ENCODE measurements at regions not wholly inside any gene's neighbourhood (a gene's known extent, or its start where the extent isn't known, plus 50 kb on each side); places are given as distances from the start of the nearest gene placed in this dataset.
"Not testable (repeated sequence)": the region's sequence is repeated elsewhere in the genome, so short reads cannot be mapped to it uniquely, and the experiment has no call there.

- no peak for ATAC-seq
- TF ChIP-seq ZNF70 (CRISPR knock-in tag; IDR thresholded peaks at IDR 0.05) (no peak), RARB (CRISPR knock-in tag; IDR thresholded peaks at IDR 0.05) (no peak), ISL1 (CRISPR knock-in tag; IDR thresholded peaks at IDR 0.05) (no peak), TSHZ2 (CRISPR knock-in tag; IDR thresholded peaks at IDR 0.05) (no peak), ARNTL (CRISPR knock-in tag; IDR thresholded peaks at IDR 0.05; ENCODE audit: borderline replicate concordance, low read depth) (no peak), CSRNP3 (CRISPR knock-in tag; IDR thresholded peaks at IDR 0.05) (no peak), SNAI2 (CRISPR knock-in tag; IDR thresholded peaks at IDR 0.05) (no peak), ZFP3 (CRISPR knock-in tag; IDR thresholded peaks at IDR 0.05) (no peak), TCF4 (CRISPR knock-in tag; IDR thresholded peaks at IDR 0.05; ENCODE audit: borderline replicate concordance) (no peak), ZC3H10 (CRISPR knock-in tag; IDR thresholded peaks at IDR 0.05) (no peak), ZNF8 (CRISPR knock-in tag; IDR thresholded peaks at IDR 0.05) (no peak)
Measured at GRCh38 chr2:133879703-133880102, 311.4 kb upstream of the NCKAP5 start.

GRCh38 chr2:133882159-133882558 lies 313.9 kb upstream of the NCKAP5 start:
- ATAC-seq, result not testable (repeated sequence)

GRCh38 chr2:133884739-133885381 lies 316.6 kb upstream of the NCKAP5 start:
- no peak for ATAC-seq
- TF ChIP-seq ZNF8 (CRISPR knock-in tag; IDR thresholded peaks at IDR 0.05), result no peak
- no peak for TF ChIP-seq CSRNP3 (CRISPR knock-in tag; IDR thresholded peaks at IDR 0.05)
- no peak for TF ChIP-seq ZC3H10 (CRISPR knock-in tag; IDR thresholded peaks at IDR 0.05)
- TF ChIP-seq ZFP30 (CRISPR knock-in tag; IDR thresholded peaks at IDR 0.05), result no peak
- TF ChIP-seq ZNF70 (CRISPR knock-in tag; IDR thresholded peaks at IDR 0.05), result no peak
- no peak for TF ChIP-seq POU6F1 (CRISPR knock-in tag; IDR thresholded peaks at IDR 0.05; ENCODE audit: borderline replicate concordance, low read depth)
- TF ChIP-seq BACH2 (CRISPR knock-in tag; IDR thresholded peaks at IDR 0.05; ENCODE audit: borderline replicate concordance), result no peak
- TF ChIP-seq PPARA (CRISPR knock-in tag; IDR thresholded peaks at IDR 0.05; ENCODE audit: borderline replicate concordance), result no peak
- no peak for TF ChIP-seq RARB (CRISPR knock-in tag; IDR thresholded peaks at IDR 0.05)
- TF ChIP-seq GLIS3 (CRISPR knock-in tag; IDR thresholded peaks at IDR 0.05), result no peak
- TF ChIP-seq CSDC2 (CRISPR knock-in tag; IDR thresholded peaks at IDR 0.05), result no peak
- no peak for TF ChIP-seq OSR1 (CRISPR knock-in tag; IDR thresholded peaks at IDR 0.05)
- TF ChIP-seq ARNTL (CRISPR knock-in tag; IDR thresholded peaks at IDR 0.05; ENCODE audit: borderline replicate concordance, low read depth), result no peak
- TF ChIP-seq SNAI2 (CRISPR knock-in tag; IDR thresholded peaks at IDR 0.05), result no peak
- TF ChIP-seq CREB5 (CRISPR knock-in tag; IDR thresholded peaks at IDR 0.05; ENCODE audit: low read depth), result no peak
- no peak for TF ChIP-seq ISL1 (CRISPR knock-in tag; IDR thresholded peaks at IDR 0.05)
- TF ChIP-seq ZNF565 (CRISPR knock-in tag; conservative IDR thresholded peaks at IDR 0.05; ENCODE audit: low read depth), result no peak
- TF ChIP-seq ESRRG (CRISPR knock-in tag; IDR thresholded peaks at IDR 0.05), result no peak
- TF ChIP-seq TCF4 (CRISPR knock-in tag; IDR thresholded peaks at IDR 0.05; ENCODE audit: borderline replicate concordance), result no peak

Measured in SK-N-SH treated with all-trans-retinoic acid at 6 μM for 48 hours (cell line).